HG03135 (cell line): ENCODE measurements at regions not wholly inside any gene's neighbourhood (a gene's known extent, or its start where the extent isn't known, plus 50 kb on each side); places are given as distances from the start of the nearest gene placed in this dataset.

Experiments
- ATAC-seq: cut with Tn5 transposase; IDR thresholded peaks from one replicate; pipeline ENCODE4 v1.9.1; 2021; ENCODE audit warnings: mild to moderate bottlenecking, moderate library complexity; ENCODE audit not compliant: unreplicated experiment

DNA sequence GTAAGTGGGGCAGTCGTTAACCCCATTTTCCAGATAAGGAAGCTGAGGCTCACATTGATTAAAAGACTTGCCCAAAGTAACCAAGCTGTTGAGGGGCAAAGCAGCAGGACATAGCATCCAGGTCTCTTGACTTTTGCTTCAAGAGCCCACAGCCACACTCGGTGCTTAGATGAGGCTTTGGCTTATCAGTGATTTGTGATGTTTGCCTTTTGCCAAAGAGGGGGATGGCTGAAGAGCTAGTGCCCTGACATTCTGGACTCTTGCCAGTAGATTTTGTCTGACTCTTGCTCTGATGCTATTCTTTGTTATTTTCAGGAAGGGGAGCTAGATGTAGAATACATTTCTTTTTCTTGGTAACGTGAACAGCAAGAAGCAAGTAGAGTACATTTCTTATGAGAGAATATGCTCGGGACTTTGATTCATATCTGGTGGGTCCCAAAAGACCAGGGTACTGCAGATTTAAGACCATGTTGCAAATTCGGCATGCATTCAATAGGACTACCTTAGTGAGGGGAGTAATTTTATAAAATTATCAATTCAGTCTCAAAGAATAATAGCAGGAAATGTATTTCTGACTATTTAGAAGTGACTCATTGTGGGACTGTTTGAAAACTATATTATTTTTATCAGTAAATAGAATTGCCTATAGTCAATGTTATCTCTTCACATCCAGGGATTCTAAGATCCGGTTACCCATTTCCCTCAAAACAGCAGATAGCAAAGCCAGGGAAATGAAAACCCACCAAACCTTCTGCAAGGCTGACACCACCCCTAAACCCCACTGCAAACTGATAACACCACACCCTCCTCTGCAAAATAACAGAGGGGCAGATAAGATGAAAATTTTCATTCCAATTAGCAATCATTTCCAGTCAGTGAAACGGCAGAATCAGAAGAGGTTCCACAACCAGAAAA is 180.0 kb upstream of the BMPER start:
- no peak for ATAC-seq

DNA sequence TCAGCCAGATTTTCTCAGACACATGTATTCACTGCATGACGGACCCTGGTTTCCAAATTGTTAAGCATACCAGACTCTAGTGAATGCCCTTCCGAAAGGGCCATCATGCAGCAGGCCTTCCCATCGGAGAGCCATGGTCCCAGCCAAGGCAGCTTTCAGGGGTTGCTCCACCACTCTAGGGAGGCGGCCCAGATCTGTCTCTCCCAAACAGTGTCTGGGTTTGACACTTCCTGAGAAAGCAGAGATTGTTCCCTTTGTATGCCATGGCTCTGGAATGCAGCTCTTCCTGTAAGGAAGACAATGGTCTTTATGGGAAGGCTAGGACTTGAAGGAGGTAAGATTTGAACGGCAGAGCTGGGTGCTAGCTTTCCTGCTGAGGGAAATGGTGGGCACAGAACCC is 178.8 kb upstream of the BMPER start:
- no peak for ATAC-seq

DNA sequence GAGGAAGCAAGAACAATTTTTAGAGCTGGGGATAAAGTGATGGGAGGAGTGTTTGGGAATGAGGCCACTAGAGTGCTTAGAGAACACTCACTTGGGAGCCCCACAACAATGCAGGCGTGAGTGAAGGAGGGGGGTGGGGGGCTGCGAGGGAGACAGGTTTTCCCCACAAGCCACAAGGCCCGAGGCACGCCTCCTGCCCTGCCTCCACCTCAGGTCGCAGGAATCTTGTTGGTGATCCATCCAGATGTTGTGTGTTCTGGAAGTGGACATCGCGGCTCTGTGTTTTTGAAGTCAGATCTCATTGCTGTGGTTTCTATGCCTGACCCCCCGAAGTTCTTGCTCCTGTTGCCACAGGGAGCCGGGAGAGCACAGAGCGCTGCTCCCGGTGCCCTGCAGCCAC is 178.0 kb upstream of the BMPER start:
- no peak for ATAC-seq

DNA sequence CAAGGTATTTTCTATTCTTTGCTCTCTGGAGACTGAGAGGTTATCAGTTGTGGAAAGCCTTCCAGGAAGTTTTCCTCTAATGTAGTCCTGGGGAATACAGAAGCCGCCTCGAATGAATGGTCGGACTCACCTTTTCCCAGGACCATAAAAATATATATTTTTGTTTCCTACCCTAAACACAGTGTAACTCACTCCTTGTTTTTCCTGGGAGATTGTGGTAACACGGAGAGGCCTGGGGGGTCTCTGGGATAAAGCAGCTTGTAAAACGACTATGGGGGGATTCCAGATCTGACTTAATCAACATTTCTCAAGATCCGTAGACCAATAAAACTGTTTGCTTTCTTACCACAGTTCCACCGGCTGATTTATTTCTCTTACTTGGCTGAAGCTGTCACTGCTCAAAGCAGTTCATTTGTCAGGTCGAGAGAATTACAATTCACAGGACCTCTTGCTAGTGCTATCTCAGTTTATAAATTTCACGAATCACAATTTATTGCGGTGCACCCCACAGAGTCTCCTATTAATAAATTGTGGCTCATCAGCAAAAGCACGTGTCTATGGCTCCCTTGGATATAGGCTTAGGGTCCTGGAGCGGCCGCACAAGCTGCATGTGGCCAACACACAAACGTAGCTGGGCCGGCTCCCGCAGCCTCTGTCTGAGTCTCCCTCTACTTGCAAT is 176.3 kb upstream of the BMPER start:
- ATAC-seq = no peak

DNA sequence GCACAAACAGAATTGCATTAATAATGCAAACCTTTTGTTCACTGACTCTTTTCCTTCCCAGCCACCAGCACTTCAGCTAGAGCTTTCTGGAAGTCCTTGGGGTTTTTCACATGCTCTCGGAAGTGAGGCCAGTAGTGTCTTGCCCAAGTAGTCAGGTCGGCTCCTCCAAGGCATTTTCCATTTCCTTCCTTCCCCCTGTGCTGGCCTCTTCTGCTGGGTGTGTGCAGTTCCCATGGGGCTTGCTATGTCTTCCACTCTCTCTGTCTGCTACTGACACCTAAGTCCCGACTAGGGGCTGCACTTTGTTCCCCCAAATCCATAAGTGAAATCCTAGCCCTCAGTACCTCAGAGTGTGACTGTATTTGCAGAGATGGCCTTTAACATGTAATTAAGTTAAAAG is 175.6 kb upstream of the BMPER start:
- no peak for ATAC-seq

DNA sequence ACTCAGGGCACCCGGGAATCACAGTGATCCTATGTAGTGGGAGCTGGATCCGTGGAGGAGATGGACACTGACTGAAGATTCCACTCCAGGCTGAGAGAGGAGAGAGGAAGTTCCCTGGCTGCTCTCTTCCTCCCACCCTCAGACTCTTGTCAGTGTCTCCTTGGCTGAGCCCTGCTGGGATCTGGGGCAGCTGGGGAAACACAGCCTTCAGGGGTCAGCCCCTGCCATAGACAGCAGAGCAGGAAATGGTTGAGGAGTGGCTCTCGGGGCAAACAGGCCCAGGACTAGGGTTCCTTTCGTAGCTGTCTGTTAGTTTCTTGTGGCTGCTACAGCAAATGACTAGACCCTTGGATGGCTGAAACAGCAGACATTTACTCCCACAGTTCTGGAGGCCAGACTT is 174.4 kb upstream of the BMPER start:
- no peak for ATAC-seq

DNA sequence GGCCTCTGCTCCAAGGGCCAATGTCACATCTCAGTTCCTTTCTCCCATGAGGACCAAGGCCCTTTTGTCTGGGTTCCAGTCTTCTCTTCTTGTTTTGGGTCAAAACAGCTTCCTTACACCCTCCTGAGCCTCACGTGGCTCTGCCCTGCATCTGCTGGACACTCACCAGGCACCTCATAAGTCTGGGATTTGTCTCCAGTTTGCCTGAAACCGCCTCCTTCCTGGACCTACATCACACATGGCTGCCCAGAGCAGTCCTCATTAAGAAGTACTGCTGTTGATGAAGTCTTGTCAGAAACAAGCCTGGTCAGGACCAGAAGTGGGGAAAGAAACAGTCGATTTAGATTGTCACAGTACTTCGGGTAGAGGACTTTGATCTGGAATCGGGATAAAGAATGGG is 173.4 kb upstream of the BMPER start:
- ATAC-seq = no peak

DNA sequence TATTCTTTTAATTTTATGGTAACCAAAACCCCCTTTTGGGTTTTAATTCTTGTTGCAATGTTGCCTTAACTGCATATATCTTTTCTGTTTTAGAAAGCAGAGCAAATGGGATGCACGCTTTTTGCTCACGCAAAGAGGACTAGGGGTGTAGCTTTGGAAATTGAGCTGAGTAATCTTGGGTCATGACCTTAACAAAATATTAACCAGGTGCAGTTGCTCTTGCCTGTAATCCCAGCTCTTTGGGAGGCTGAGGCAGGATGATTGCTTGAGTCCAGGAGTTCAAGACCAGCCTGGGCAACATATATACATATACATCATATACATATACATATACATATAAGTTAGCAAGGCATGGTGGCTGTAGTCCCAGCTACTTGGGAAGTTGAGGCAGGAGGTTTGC is 172.9 kb upstream of the BMPER start:
- ATAC-seq = no peak

DNA sequence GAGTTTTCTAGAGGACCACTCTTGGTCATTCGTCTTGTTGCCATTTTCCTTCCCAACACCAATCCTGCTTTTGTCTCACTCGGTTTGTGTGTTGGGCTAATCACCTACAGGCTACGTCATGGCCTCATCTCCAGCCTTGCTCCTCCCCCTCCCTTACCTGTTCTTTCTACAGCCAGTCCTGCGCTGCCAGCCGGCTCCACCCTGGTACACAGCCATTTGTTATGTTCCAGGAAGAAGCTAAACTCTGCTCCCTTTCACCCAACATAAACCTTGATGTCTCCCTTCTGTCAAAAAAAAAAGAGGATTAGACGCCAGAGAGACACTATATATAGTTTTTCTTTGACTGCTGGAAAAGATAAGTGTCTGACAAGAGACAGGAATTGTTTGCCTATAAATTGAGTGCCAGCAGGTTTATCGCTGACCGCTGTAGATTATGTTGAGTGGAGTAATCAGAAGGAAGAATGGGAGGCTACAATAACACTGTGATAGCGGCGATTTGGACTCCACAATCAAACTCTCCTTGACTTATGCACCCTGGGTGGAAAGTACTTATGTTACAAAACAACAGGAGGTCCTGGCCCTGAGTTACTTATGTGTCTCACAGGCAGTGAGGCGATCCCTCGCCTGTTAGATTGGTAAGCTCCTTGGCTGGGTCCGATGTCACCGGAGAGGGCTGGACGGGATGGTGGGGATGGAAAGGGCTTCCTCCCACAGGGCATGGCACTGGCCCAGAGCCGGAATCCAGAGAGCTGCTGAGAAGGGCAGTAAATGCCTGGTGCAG is 171.3 kb upstream of the BMPER start:
- no peak for ATAC-seq

DNA sequence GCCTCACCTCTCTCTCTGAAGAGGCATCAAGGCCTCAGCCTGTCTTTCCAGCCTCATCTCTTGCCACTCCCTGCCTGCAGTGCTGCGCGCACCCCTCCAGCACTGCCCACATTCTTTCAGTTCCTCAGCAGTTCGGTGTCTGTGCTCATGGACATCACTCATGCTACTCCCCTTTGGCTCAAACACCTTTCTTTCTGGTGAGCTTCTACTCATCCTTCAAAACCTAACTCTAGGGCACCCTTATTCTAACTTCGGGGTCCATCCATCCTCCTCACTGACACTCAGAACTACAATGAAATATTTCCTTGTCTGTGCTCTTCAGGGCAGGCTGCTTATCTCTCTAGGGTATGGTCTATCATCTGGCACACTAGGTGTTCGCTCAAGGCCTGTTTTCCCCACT is 169.9 kb upstream of the BMPER start:
- no peak for ATAC-seq

DNA sequence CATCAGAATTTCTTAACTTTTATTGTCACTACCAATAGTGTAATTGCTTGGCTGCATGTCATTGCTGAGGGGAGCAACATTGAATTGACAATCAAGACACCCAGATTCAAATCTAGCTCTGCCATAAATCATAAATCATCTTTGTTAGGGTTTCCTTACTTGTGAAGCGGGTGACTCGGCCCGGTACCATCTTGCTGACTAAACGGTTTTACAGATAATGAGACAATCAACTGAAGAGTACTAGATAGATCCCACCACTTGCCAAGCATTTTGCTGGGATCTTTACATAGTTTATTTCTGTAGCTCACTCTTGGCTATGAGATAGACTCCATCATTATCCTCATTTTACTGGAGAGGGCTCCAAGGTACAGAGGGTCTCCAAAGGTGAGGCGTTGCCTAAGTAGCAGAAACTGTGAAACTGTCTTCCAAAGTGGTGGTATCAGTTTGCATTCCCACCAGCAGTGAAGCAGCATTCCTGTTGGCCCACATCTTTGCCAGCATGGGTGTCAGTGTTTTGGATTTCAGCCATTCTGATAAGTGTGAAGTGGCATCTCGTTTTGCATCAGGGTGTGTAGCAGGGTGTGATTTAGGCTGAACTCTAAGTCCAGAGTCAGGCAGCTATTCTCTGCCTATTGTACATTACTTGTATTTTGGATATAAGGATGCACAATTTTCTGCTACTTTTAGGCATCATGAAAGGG is 168.7 kb upstream of the BMPER start:
- ATAC-seq = no peak

DNA sequence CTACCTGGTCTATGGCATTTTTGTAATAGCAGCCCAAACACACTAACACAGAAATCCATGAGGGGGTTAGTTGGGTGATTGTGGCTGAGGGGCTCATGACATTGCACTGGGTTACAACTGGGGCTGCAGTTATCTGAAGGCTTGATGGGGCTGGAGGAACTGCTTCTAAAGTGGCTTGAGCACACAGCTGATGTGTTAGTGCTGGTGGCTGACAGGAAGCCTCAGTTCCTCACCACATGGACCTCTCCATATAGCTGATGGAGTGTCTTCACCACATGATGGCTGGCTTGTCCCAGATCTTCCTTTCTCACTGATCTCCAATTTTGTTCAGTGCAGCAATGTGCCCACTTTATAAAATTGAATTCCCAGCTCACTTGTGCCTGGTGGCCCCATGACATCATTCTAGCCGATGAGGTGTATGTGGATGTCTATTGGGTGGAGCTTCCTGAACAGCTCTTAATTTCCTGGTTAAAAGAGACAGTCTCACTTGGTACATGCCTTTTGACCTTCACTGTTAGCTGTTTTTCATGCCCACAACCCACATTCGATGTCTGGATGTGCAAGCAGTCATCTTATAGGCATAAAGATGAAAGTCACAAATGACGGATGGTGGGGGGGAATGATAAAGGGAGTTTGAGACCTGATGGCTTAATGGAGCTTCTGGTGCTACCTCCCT is 166.9 kb upstream of the BMPER start:
- ATAC-seq = no peak

DNA sequence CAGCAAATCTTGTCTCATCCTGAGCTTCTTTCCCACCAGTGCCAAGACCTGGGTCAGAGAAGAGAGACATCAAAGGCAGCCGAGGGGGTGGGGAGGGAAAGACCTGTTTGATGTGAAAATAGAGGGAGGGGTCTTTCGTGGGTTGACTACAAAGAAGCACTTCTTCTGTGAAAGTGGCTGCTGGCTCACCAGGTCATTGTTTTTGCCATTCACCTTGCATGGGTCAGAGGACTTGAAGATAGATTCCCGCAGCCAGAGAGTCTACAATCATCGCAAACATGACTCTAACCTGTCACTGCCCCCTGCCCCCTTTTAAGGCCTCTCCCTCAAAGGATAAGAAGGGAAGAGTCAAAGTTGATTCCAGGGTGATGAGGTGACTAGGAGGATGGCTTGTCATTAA is 166.1 kb upstream of the BMPER start:
- no peak for ATAC-seq

DNA sequence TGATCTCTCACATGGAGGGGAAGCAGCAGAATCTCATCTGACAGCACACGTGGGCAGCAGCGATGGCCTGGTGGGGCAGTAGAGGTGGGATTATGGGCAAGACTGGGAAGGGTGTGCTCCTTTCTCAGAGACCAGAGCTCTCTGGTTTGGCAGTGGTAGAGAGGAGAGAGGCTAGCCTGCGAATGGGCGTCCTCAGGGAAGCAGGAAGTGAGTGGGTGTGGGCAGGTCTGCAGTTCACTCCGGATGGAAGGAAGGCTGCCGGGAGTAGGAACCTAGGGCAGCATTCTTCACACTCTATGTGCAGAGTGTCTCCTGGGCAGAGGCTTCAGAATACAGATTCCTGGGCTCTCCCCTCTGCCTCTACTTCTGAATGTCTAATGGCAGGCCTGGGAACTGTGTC is 162.8 kb upstream of the BMPER start:
- ATAC-seq = no peak

DNA sequence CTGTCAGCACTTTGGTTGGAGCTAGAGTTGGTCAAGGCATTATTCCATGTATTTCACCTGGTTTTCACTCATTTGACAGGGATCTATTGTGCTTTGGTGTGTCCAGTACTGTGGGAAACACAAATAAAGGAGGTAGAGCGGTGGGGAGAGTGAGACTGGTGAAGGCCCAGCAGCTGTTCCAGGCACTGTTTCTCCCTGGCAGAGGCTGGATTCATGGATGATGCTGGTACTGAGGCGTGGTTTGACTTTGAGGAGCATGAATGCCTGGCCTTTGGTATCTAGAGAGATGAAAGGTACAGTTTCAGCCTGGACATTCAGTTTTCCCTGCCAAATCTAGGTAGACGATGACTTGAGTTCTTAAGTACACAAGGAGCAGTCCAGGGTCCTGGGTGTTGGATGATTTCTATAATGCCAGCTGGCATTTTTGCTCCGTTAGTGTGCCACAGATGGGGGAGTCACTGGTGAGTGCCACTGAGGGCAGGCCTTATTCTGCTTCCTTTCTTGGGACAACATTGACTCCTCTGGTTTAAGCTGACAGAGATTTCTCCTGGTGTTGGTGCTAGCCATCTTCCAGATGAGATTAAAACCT is 162.2 kb upstream of the BMPER start:
- ATAC-seq = no peak

DNA sequence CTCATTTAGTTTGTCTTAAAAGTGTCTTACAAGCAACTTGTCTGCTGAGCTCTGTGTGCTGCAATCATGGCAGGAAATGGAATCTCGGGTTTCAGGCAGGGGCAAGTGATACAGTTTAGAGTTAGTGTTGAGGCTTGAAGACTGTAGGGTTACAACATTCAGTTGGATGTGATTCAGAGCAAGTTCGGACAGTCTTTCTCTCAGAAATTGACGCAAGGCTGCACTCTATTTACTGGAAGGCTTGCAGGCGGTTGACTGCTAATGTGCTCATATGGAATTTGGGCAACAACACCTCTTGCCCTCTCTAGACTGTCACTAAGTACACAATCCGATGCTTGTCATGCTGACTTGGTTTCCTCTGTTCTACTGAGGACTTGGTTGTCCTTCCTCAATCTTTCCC is 161.7 kb upstream of the BMPER start:
- ATAC-seq = no peak

DNA sequence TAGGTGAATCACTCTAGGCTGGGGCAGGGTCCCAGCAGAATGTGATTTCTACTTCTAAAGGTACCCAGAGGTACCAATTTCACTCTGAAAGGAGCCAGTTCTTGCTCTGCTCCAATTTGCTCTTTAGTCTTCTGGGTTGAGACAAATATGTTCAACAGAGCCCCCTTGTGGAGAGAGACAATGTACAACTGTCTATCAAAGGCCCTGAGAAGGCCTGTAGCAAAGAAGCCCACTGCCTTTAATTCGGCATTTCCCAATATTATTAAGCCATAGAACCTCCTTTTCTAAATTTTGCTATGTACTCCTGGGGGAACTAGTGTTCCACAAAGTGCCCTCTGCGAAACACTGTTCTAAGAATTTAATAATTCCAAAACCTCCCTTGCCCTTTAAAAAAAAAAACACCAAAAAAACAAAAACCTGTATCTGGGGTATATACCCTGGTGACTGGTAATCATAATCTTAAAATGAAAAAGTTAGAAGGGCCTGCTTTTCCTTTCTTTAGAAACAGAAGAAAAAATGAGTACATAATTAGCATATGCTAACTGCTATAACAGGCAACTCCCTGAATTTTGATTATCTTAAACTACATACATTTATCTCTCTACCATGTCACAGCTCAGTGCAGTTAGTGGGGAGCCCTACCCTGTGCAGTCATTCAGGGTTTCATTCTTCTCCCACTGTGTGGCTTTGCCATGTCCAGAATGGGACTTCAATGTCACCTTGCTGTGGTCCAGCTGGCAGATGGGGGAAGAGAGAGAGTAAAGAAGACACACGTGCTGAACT is 160.9 kb upstream of the BMPER start:
- no peak for ATAC-seq

DNA sequence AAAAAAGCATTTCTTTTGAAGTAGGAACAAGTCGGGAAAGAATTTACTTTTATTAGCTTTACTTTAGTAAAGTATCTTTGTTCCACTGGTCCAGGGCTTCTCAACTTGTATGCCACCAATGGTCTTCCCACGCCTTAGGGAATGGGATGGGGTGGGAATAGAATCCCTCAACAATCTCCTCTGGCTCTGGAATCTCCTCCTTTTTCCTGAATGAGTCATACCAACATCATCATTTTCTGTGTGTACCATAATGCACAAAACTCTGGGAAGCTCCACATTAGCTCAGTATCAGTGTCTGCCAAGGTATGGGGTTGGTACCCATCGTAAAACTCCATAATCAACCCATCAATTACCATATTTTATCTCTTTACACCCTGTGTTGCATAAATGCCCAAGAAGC is 159.4 kb upstream of the BMPER start:
- no peak for ATAC-seq

DNA sequence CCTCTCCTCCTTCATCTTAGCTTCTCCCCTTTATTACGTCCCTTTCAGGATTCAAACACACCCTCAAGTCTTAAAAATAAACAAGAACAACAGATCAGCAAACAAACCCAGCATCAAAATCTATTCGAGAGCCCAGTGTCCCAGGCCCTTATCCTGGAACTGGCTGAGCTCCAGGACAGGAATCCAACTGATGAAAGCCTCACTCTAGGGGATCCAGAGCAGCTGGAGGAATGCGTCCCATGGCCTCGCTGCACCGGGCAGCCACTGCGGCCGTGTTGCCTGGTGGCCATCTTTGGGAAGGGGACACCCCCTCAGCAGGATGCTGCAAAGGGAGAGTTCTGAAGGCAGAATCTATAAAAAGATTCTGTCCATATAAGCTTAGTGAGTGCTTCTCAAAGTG is 156.5 kb upstream of the BMPER start:
- no peak for ATAC-seq
